ENCODE measurements at regions not wholly inside any gene's neighbourhood (a gene's known extent, or its start where the extent isn't known, plus 50 kb on each side); places are given as distances from the start of the nearest gene placed in this dataset.

DNA sequence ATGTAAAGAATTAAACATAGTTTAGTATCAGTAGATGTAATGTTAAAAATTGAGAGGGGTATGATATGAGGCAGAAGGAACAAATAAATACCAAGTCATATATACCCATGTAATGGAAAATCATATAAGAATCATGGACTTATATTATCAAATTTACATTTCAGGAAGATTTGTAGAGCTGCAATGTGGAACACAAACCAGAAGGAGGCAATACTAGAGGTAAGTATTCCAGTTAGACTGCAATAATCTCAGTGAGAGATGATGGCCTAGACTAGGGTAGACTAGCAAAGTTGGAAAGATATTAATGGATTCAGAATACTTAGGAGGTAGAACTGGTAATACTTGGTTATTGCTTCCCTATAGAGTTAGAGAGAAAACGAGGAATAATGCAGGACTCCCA is 603.0 kb upstream of the KLHL4 start:
- no peak for TF ChIP-seq CTCF (IDR thresholded peaks at IDR 0.05; ENCODE audit: control extremely low read depth, extremely low read depth)
- Histone ChIP-seq H3K27me3 (ENCODE audit: control insufficient read depth in 3 of 3, insufficient read depth in 3 of 3, low read length in 2 of 3) (peaks cover 0 to 2% (median 0%) of the 10 kb centered on the region in 3 donors), H3K4me3 (no peak overlapping the region), H3K9me3 (ENCODE audit: control insufficient read depth in 4 of 4, insufficient read depth in 3 of 4, low read length in 3 of 4) (peaks cover 0 to 2% (median 0%) of the 10 kb centered on the region in 4 donors), H3K27ac (ENCODE audit: low read depth in 1 of 2, low read length in 1 of 2) (no peak overlapping the region), H3K4me1 (ENCODE audit: control insufficient read depth in 5 of 5, insufficient read depth in 5 of 5, low read length in 5 of 5) (no peaks in the 10 kb centered on the region), H3K9ac (ENCODE audit: insufficient read depth in 1 of 2, low read length in 2 of 2) (no peak overlapping the region), H3K36me3 (ENCODE audit: control insufficient read depth in 4 of 4, insufficient read depth in 4 of 4, low read length in 4 of 4) (no peaks in the 10 kb centered on the region)
- ATAC-seq (ENCODE audit: insufficient read depth, low FRiP score) (no peak), DNase-seq (no peak)
- 61 to 69% methylated on average over 1 of the region's 1 CpG for whole genome bisulfite sequencing, 2 donors

DNA sequence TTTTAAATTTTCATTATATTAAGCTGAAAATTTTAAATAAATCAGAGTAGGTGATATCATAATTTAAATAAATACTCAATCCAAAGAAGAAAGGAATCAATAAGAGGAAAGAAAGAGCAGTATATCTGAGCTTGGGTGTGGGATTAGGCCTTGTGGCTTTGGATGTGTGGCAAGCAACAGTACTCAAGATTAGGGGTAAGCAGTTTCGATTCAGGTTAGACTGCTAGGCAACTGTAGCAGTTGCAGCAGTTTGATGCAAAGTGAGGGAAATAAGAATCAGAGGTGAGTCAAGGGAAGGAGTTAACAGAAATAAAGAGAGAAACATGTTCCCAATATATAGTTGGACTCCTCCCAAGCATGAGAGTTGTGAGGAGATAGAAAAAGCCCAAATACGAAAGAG is 599.6 kb upstream of the KLHL4 start:
- Histone ChIP-seq H3K9ac (ENCODE audit: insufficient read depth in 1 of 2, low read length in 2 of 2) (no peak overlapping the region), H3K27me3 (ENCODE audit: control insufficient read depth in 3 of 3, insufficient read depth in 3 of 3, low read length in 2 of 3) (peaks cover 0 to 2% (median 0%) of the 10 kb centered on the region in 3 donors), H3K27ac (ENCODE audit: low read depth in 1 of 2, low read length in 1 of 2) (no peak overlapping the region), H3K9me3 (ENCODE audit: control insufficient read depth in 4 of 4, insufficient read depth in 3 of 4, low read length in 3 of 4) (no peaks in the 10 kb centered on the region), H3K4me3 (no peak overlapping the region), H3K4me1 (ENCODE audit: control insufficient read depth in 5 of 5, insufficient read depth in 5 of 5, low read length in 5 of 5) (no peaks in the 10 kb centered on the region), H3K36me3 (ENCODE audit: control insufficient read depth in 4 of 4, insufficient read depth in 4 of 4, low read length in 4 of 4) (no peaks in the 10 kb centered on the region)
- DNase-seq: no peak
- ATAC-seq (ENCODE audit: insufficient read depth, low FRiP score): no peak
- TF ChIP-seq CTCF (IDR thresholded peaks at IDR 0.05; ENCODE audit: control extremely low read depth, extremely low read depth): no peak
- WGBS, 2 donors: 75 to 80% methylated on average over 2 of the region's 2 CpGs

- Histone ChIP-seq H3K4me1 (ENCODE audit: control insufficient read depth in 5 of 5, insufficient read depth in 5 of 5, low read length in 5 of 5) (no peaks in the 10 kb centered on the region), H3K9me3 (ENCODE audit: control insufficient read depth in 4 of 4, insufficient read depth in 3 of 4, low read length in 3 of 4) (no peaks in the 10 kb centered on the region), H3K27me3 (ENCODE audit: control insufficient read depth in 3 of 3, insufficient read depth in 3 of 3, low read length in 2 of 3) (no peaks in the 10 kb centered on the region), H3K36me3 (ENCODE audit: control insufficient read depth in 4 of 4, insufficient read depth in 4 of 4, low read length in 4 of 4) (no peaks in the 10 kb centered on the region), H3K9ac (ENCODE audit: insufficient read depth in 1 of 2, low read length in 2 of 2) (no peak overlapping the region), H3K4me3 (no peak overlapping the region), H3K27ac (ENCODE audit: low read depth in 1 of 2, low read length in 1 of 2) (no peak overlapping the region)
- DNase-seq: peak in 1 of 3 donors; percentile 2
- WGBS, 2 donors: 46 to 59% methylated on average over 1 of the region's 1 CpG
- TF ChIP-seq CTCF (IDR thresholded peaks at IDR 0.05; ENCODE audit: control extremely low read depth, extremely low read depth): no peak
- no peak for ATAC-seq (ENCODE audit: insufficient read depth, low FRiP score)
These were observed 587.2 kb upstream of the KLHL4 start for GRCh38 chrX:86930419-86930818.

- 76 to 97% methylated on average over 5 of the region's 5 CpGs for WGBS, 2 donors
- TF ChIP-seq CTCF (IDR thresholded peaks at IDR 0.05; ENCODE audit: control extremely low read depth, extremely low read depth): no peak
- ATAC-seq (ENCODE audit: insufficient read depth, low FRiP score): no peak
These were observed 581.6 kb upstream of the KLHL4 start for GRCh38 chrX:86935988-86936387.

More at GRCh38 chrX:86935988-86936387, 581.6 kb upstream of the KLHL4 start:
- H3K27me3 ChIP-seq (ENCODE audit: control insufficient read depth in 3 of 3, insufficient read depth in 3 of 3, low read length in 2 of 3): no peaks in the 10 kb centered on the region
- H3K36me3 ChIP-seq (ENCODE audit: control insufficient read depth in 4 of 4, insufficient read depth in 4 of 4, low read length in 4 of 4): no peaks in the 10 kb centered on the region
- H3K9me3 ChIP-seq (ENCODE audit: control insufficient read depth in 4 of 4, insufficient read depth in 3 of 4, low read length in 3 of 4): no peaks in the 10 kb centered on the region
- no peak for DNase-seq
- H3K27ac ChIP-seq (ENCODE audit: low read depth in 1 of 2, low read length in 1 of 2): no peak overlapping the region
- no peak overlapping the region for H3K9ac ChIP-seq (ENCODE audit: insufficient read depth in 1 of 2, low read length in 2 of 2)
- no peak overlapping the region for H3K4me3 ChIP-seq
- H3K4me1 ChIP-seq (ENCODE audit: control insufficient read depth in 5 of 5, insufficient read depth in 5 of 5, low read length in 5 of 5): no peaks in the 10 kb centered on the region

All from lung (tissue), 11 donors.